ENCODE measurements at regions not wholly inside any gene's neighbourhood (a gene's known extent, or its start where the extent isn't known, plus 50 kb on each side); places are given as distances from the start of the nearest gene placed in this dataset.

GRCh38 chr11:122230385-122230755, 114.4 kb upstream of the BLID start (continued):
- no peak for TF ChIP-seq REST (IDR thresholded peaks at IDR 0.05; ENCODE audit: low read depth)

GRCh38 chr11:122229481-122230384, 113.7 kb upstream of the BLID start:
- CTCF ChIA-PET: no interaction called here
- Histone ChIP-seq H3K79me2 (ENCODE audit: insufficient read depth, low read length) (no peaks in the 10 kb centered on the region), H4K20me1 (ENCODE audit: insufficient read depth) (no peaks in the 10 kb centered on the region), H3K4me2 (ENCODE audit: low read length) (no peak overlapping the region), H3K36me3 (ENCODE audit: control insufficient read depth in 1 of 2, insufficient read depth in 2 of 2, low read length in 2 of 2) (no peaks in the 10 kb centered on the region), H3K9me3 (ENCODE audit: control insufficient read depth in 1 of 2, insufficient read depth in 1 of 2, low read depth in 1 of 2, low read length in 2 of 2) (no peaks in the 10 kb centered on the region), H3K9ac (ENCODE audit: low read length) (no peak overlapping the region), H3K4me1 (ENCODE audit: control insufficient read depth in 1 of 2, insufficient read depth in 2 of 2, low read length in 2 of 2) (no peaks in the 10 kb centered on the region), H2AFZ (ENCODE audit: low read depth, low read length, poor library complexity, severe bottlenecking) (no peak overlapping the region), H3K4me3 (replicated peaks in 1 of 2; ENCODE audit: low read depth in 1 of 2, low read length in 2 of 2) (no peak overlapping the region), H3K27ac (ENCODE audit: low read depth, low read length) (no peak overlapping the region), H3K9me2 (ENCODE audit: insufficient read depth) (no peaks in the 10 kb centered on the region), H3K27me3 (ENCODE audit: insufficient read depth, low read length) (no peaks in the 10 kb centered on the region)
- DNase-seq (ENCODE audit: low read depth, low spot score): no peak
- intact Hi-C loops (cut with micrococcal nuclease): no loop called here
- BruUV-seq (replicated peaks): no TSS peak
- ATAC-seq: no peak
- POLR2A ChIA-PET: no interaction called here
- RAD21 ChIA-PET (ENCODE audit: low non-redundant PET in 1 of 2, low total read pairs in 2 of 2, uncharacterized antibody in 2 of 2, unreplicated experiment in 2 of 2): no interaction called here
- no peak for TF ChIP-seq SP1 (IDR thresholded peaks at IDR 0.05; ENCODE audit: low read depth)
- no peak for TF ChIP-seq ELF1 (IDR thresholded peaks at IDR 0.05; ENCODE audit: borderline replicate concordance, low read depth)
- no peak for TF ChIP-seq EGR1 (IDR thresholded peaks at IDR 0.05; ENCODE audit: low read depth)
- TF ChIP-seq EZH2phosphoT487 (IDR thresholded peaks at IDR 0.05; ENCODE audit: borderline replicate concordance): no peak
- TF ChIP-seq ZBTB33 (IDR thresholded peaks at IDR 0.05; ENCODE audit: extremely low read depth, insufficient replicate concordance, low read length): no peak
- TF ChIP-seq CTCF (IDR thresholded peaks at IDR 0.05 in 2 of 3, conservative IDR thresholded peaks at IDR 0.05 in 1 of 3; ENCODE audit: borderline replicate concordance in 1 of 3, insufficient read depth in 1 of 3, low read depth in 2 of 3, low read length in 2 of 3): no peak
- no peak for TF ChIP-seq CEBPB (IDR thresholded peaks at IDR 0.05; ENCODE audit: low read depth)
- TF ChIP-seq POLR2A (IDR thresholded peaks at IDR 0.05; ENCODE audit: borderline replicate concordance, extremely low read depth, insufficient read depth, insufficient read length): no peak
- TF ChIP-seq YY1 (IDR thresholded peaks at IDR 0.05; ENCODE audit: extremely low read depth, insufficient replicate concordance, low read depth, low read length): no peak
- TF ChIP-seq SIN3A (IDR thresholded peaks at IDR 0.05; ENCODE audit: low read depth): no peak
- no peak for TF ChIP-seq ZFX (IDR thresholded peaks at IDR 0.05)
- no peak for TF ChIP-seq FOSL1 (IDR thresholded peaks at IDR 0.05; ENCODE audit: low read depth)
- no peak for TF ChIP-seq ATF3 (IDR thresholded peaks at IDR 0.05)
- TF ChIP-seq SRF (IDR thresholded peaks at IDR 0.05; ENCODE audit: low read depth): no peak
- no peak for TF ChIP-seq TCF7L2 (IDR thresholded peaks at IDR 0.05; ENCODE audit: borderline replicate concordance, extremely low read depth, insufficient read depth, insufficient read length)
- TF ChIP-seq CBX3 (IDR thresholded peaks at IDR 0.05; ENCODE audit: low read depth): no peak

Data from HCT116 (cell line).